ENCODE measurements at regions not wholly inside any gene's neighbourhood (a gene's known extent, or its start where the extent isn't known, plus 50 kb on each side); places are given as distances from the start of the nearest gene placed in this dataset.

- Histone ChIP-seq H3K36me3 (no peaks in the 10 kb centered on the region), H3K4me1 (replicated peaks) (no peaks in the 10 kb centered on the region), H3K9me3 (no peaks in the 10 kb centered on the region), H3K27ac (no peak overlapping the region), H3K4me3 (no peak overlapping the region), H3K27me3 (replicated peaks; ENCODE audit: insufficient read depth) (no peaks in the 10 kb centered on the region)
- no peak for DNase-seq (ENCODE audit: low spot score)
- whole genome bisulfite sequencing, result 95% methylated on average over 4 of the region's 4 CpGs
- intact Hi-C loops (cut with DNase I), result no loop called here
- no peak for TF ChIP-seq CTCF (IDR thresholded peaks at IDR 0.05)
- TF ChIP-seq POLR2AphosphoS5 (IDR thresholded peaks at IDR 0.05), result no peak
- no peak for TF ChIP-seq POLR2A (IDR thresholded peaks at IDR 0.05)
These were observed 66.7 kb upstream of the RBMS3 start for GRCh38 chr3:29214009-29214658.

GRCh38 chr3:29215948-29216347 is 64.9 kb upstream of the RBMS3 start:
- H3K27ac ChIP-seq, result no peak overlapping the region
- H3K4me3 ChIP-seq, result no peak overlapping the region
- no peaks in the 10 kb centered on the region for H3K36me3 ChIP-seq
- H3K4me1 ChIP-seq (replicated peaks), result no peaks in the 10 kb centered on the region
- intact Hi-C loops (cut with DNase I), result no loop called here
- DNase-seq (ENCODE audit: low spot score), result no peak
- no peaks in the 10 kb centered on the region for H3K9me3 ChIP-seq
- TF ChIP-seq POLR2A (IDR thresholded peaks at IDR 0.05), result no peak
- TF ChIP-seq CTCF (IDR thresholded peaks at IDR 0.05), result no peak
- TF ChIP-seq POLR2AphosphoS5 (IDR thresholded peaks at IDR 0.05), result no peak
- no peaks in the 10 kb centered on the region for H3K27me3 ChIP-seq (replicated peaks; ENCODE audit: insufficient read depth)

DNA sequence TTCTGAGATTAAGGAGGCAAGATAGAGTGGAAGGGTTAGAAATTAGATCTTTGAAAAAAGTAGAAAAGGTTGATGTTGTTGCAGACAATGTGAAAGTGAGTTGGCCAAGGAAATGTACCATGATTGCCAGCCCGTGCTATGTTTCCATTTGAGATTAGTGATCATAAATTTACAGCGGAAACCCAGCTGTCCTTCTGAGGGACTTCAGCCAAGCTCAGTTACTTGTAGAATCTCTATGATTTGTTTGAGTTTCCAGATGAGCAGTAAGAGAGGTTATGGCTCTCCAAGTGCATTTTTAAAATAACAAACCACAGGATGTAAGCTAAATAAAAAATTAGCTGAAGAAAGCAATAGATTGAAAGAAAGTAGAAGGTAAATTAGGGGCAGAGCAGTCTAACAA is 54.2 kb upstream of the RBMS3 start:
- DNase-seq (ENCODE audit: low spot score), result no peak
- Histone ChIP-seq H3K4me1 (replicated peaks) (no peaks in the 10 kb centered on the region), H3K27me3 (replicated peaks; ENCODE audit: insufficient read depth) (no peaks in the 10 kb centered on the region), H3K4me3 (no peak overlapping the region), H3K9me3 (no peaks in the 10 kb centered on the region), H3K27ac (no peak overlapping the region), H3K36me3 (no peaks in the 10 kb centered on the region)
- 12% methylated on average over 2 of the region's 2 CpGs for WGBS
- intact Hi-C loops (cut with DNase I), result no loop called here
- TF ChIP-seq POLR2AphosphoS5 (IDR thresholded peaks at IDR 0.05) (peak; percentile 29), POLR2A (IDR thresholded peaks at IDR 0.05) (no peak), CTCF (IDR thresholded peaks at IDR 0.05) (no peak)

DNA sequence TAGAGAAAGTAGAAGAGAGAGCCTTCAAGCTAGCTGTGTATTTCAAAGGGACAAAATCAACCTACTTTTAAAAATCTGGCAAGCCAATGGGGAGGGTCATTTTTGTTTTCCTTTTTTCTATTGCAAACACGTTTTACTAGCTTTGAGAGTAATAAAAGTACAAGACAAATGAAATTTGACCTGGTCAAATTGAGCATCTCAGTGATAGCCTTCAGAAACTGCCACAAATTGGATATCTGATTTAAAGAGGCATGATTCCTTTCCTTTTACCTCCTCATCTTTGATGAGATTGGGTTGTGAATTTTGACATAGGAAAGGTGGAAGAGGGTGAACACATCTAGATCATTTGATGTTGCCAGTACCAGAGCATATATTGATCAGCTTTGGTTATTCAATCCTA is 53.6 kb upstream of the RBMS3 start:
- Histone ChIP-seq H3K27me3 (replicated peaks; ENCODE audit: insufficient read depth) (no peaks in the 10 kb centered on the region), H3K9me3 (no peaks in the 10 kb centered on the region), H3K4me1 (replicated peaks) (no peaks in the 10 kb centered on the region), H3K27ac (no peak overlapping the region), H3K4me3 (no peak overlapping the region), H3K36me3 (no peaks in the 10 kb centered on the region)
- no peak for DNase-seq (ENCODE audit: low spot score)
- TF ChIP-seq POLR2A (IDR thresholded peaks at IDR 0.05) (no peak), POLR2AphosphoS5 (IDR thresholded peaks at IDR 0.05) (no peak), CTCF (IDR thresholded peaks at IDR 0.05) (no peak)
- intact Hi-C loops (cut with DNase I), result no loop called here
- WGBS, result 2% methylated on average over 1 of the region's 1 CpG
